OCI-LY1 (cell line): ENCODE measurements at regions not wholly inside any gene's neighbourhood (a gene's known extent, or its start where the extent isn't known, plus 50 kb on each side); places are given as distances from the start of the nearest gene placed in this dataset.

Source experiments
- CTCF ChIP-seq: fragments of 200-600 bp; sonication (generic), shearing (Covaris generic); IDR thresholded peaks from 2 replicates; pipeline ENCODE4 v1.5.1; 2017; ENCODE audit warnings: mild to moderate bottlenecking, antibody characterized with exemption, low read length, moderate library complexity, mixed read lengths
- EZH2 ChIP-seq: fragments of 200-600 bp; sonication (generic), shearing (Covaris generic); IDR thresholded peaks from 2 replicates; pipeline ENCODE4 v1.8.0; 2017; ENCODE audit warnings: borderline replicate concordance, mixed run types, mild to moderate bottlenecking, antibody characterized with exemption, low read length, moderate library complexity, mixed read lengths

- TF ChIP-seq CTCF (no peak), EZH2 (no peak)
Measured at GRCh38 chr15:66648588-66648987, 53.4 kb upstream of the SMAD6 start.
